ENCODE measurements at regions not wholly inside any gene's neighbourhood (a gene's known extent, or its start where the extent isn't known, plus 50 kb on each side); places are given as distances from the start of the nearest gene placed in this dataset.

DNA sequence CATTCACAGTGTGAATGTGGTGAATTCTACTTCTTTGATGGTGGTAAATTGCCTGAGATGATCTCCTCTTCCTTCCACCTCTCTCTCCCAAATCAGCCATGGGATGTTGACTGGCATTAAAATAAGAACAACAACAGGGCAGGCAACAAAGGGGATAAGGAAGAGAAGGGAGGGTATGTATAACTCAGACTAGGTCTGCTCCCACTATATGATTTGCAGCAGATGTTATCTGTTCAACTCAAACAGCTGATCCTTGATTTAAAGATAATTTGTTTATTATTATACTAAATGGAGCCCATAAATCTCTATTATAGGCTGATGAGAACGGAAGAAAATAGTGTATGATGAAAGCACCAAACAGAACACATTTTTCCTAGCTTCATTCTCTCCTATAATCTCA, 262.0 kb downstream of the BTBD3 start (continued):
- TF ChIP-seq ZNF121 (CRISPR knock-in tag; conservative IDR thresholded peaks at IDR 0.05) = no peak

DNA sequence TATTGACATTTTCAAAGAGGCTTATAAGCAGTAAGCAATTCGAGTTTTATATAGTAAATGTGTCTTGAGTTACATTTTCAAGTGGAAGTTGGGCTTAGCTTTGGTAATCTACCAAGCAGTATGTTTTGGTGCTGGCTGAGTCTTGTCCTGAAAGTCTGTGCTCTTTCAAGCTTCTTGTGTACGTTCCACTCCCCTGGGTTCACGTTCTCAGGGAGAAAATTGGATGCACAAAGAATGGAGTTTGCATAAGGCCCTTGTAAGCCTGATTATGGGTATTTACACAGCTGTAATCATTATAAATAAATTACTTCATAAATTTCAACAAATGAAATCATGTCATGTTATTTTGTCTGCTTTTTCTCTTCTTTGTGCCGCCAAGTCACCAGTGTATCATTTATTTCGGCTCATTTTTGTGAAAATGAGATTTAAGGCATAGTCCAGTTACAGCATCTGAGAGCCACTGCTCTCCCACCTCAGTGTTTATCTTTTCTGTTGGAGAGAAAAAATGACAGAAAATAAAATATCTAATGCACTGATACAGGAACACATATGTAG, 262.5 kb downstream of the BTBD3 start:
- in situ Hi-C loops (cut with MboI) (no loop called here), intact Hi-C loops (cut with micrococcal nuclease) (no loop called here)
- Histone ChIP-seq H3K4me1 (replicated peaks in 1 of 2; ENCODE audit: control insufficient read depth in 2 of 2, insufficient read depth in 2 of 2, low read length in 2 of 2) (no peaks in the 10 kb centered on the region), H2AFZ (ENCODE audit: low read depth, low read length) (no peak overlapping the region), H3K79me2 (ENCODE audit: control insufficient read depth, insufficient read depth, low read length) (no peaks in the 10 kb centered on the region), H3K4me3 (no peak overlapping the region), H3K4me2 (ENCODE audit: insufficient read depth, low read length) (no peak overlapping the region), H3K9me1 (ENCODE audit: control insufficient read depth, insufficient read depth, low read length) (no peaks in the 10 kb centered on the region), H3K27me3 (ENCODE audit: control insufficient read depth in 2 of 2, insufficient read depth in 2 of 2, low read length in 2 of 2) (no peaks in the 10 kb centered on the region), H3K9ac (ENCODE audit: insufficient read depth in 1 of 2, low read depth in 2 of 2, low read length in 2 of 2) (no peak overlapping the region), H3K9me3 (replicated peaks; ENCODE audit: control insufficient read depth, insufficient read depth, low read depth, low read length) (no peaks in the 10 kb centered on the region), H4K20me1 (replicated peaks; ENCODE audit: control insufficient read depth, insufficient read depth, low read length) (no peaks in the 10 kb centered on the region), H3K27ac (ENCODE audit: extremely low read depth, low read depth, low read length) (no peak overlapping the region), H3K36me3 (ENCODE audit: control insufficient read depth, insufficient read depth, low read length) (no peaks in the 10 kb centered on the region)
- ATAC-seq (no peak), FAIRE-seq (no peak), DNase-seq (ENCODE audit: extremely low read depth in 1 of 4, low spot score in 3 of 4) (no peak)
- ChIA-PET CTCF (ENCODE audit: low intra/inter-chr PET ratio) (no interaction called here), POLR2A (no interaction called here)
- WGBS (ENCODE audit: insufficient coverage, low coverage, missing lambda C conversion rate) = 0% methylated on average over 5 of the region's 5 CpGs
- no TSS peak for BruUV-seq (replicated peaks)
- TF ChIP-seq SAFB2 (IDR thresholded peaks at IDR 0.05; ENCODE audit: borderline replicate concordance, low read depth, low read length, severe bottlenecking) (no peak), CHCHD3 (CRISPR knock-in tag; IDR thresholded peaks at IDR 0.05) (no peak), CBFB (CRISPR knock-in tag; IDR thresholded peaks at IDR 0.05) (no peak), RUNX1 (IDR thresholded peaks at IDR 0.05; ENCODE audit: low read depth) (no peak), HNRNPK (IDR thresholded peaks at IDR 0.05; ENCODE audit: low read depth, low read length, poor library complexity, severe bottlenecking) (no peak), RFX7 (CRISPR knock-in tag; IDR thresholded peaks at IDR 0.05) (no peak), NCOR1 (IDR thresholded peaks at IDR 0.05) (no peak), POLR2B (IDR thresholded peaks at IDR 0.05; ENCODE audit: low read depth, partially characterized antibody) (no peak)
- TF ChIP-seq, protein P1, sequence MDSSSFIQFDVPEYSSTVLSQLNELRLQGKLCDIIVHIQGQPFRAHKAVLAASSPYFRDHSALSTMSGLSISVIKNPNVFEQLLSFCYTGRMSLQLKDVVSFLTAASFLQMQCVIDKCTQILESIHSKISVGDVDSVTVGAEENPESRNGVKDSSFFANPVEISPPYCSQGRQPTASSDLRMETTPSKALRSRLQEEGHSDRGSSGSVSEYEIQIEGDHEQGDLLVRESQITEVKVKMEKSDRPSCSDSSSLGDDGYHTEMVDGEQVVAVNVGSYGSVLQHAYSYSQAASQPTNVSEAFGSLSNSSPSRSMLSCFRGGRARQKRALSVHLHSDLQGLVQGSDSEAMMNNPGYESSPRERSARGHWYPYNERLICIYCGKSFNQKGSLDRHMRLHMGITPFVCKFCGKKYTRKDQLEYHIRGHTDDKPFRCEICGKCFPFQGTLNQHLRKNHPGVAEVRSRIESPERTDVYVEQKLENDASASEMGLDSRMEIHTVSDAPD (CRISPR knock-in tag; IDR thresholded peaks at IDR 0.05) = no peak
- TF ChIP-seq, protein P2, sequence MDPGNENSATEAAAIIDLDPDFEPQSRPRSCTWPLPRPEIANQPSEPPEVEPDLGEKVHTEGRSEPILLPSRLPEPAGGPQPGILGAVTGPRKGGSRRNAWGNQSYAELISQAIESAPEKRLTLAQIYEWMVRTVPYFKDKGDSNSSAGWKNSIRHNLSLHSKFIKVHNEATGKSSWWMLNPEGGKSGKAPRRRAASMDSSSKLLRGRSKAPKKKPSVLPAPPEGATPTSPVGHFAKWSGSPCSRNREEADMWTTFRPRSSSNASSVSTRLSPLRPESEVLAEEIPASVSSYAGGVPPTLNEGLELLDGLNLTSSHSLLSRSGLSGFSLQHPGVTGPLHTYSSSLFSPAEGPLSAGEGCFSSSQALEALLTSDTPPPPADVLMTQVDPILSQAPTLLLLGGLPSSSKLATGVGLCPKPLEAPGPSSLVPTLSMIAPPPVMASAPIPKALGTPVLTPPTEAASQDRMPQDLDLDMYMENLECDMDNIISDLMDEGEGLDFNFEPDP (CRISPR knock-in tag; IDR thresholded peaks at IDR 0.05) = no peak
- TF ChIP-seq, protein P3, sequence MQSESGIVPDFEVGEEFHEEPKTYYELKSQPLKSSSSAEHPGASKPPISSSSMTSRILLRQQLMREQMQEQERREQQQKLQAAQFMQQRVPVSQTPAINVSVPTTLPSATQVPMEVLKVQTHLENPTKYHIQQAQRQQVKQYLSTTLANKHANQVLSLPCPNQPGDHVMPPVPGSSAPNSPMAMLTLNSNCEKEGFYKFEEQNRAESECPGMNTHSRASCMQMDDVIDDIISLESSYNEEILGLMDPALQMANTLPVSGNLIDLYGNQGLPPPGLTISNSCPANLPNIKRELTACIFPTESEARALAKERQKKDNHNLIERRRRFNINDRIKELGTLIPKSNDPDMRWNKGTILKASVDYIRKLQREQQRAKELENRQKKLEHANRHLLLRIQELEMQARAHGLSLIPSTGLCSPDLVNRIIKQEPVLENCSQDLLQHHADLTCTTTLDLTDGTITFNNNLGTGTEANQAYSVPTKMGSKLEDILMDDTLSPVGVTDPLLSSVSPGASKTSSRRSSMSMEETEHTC (IDR thresholded peaks at IDR 0.05) = no peak
- TF ChIP-seq, protein P4, sequence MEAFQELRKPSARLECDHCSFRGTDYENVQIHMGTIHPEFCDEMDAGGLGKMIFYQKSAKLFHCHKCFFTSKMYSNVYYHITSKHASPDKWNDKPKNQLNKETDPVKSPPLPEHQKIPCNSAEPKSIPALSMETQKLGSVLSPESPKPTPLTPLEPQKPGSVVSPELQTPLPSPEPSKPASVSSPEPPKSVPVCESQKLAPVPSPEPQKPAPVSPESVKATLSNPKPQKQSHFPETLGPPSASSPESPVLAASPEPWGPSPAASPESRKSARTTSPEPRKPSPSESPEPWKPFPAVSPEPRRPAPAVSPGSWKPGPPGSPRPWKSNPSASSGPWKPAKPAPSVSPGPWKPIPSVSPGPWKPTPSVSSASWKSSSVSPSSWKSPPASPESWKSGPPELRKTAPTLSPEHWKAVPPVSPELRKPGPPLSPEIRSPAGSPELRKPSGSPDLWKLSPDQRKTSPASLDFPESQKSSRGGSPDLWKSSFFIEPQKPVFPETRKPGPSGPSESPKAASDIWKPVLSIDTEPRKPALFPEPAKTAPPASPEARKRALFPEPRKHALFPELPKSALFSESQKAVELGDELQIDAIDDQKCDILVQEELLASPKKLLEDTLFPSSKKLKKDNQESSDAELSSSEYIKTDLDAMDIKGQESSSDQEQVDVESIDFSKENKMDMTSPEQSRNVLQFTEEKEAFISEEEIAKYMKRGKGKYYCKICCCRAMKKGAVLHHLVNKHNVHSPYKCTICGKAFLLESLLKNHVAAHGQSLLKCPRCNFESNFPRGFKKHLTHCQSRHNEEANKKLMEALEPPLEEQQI (IDR thresholded peaks at IDR 0.05) = no peak
- TF ChIP-seq, protein P5, sequence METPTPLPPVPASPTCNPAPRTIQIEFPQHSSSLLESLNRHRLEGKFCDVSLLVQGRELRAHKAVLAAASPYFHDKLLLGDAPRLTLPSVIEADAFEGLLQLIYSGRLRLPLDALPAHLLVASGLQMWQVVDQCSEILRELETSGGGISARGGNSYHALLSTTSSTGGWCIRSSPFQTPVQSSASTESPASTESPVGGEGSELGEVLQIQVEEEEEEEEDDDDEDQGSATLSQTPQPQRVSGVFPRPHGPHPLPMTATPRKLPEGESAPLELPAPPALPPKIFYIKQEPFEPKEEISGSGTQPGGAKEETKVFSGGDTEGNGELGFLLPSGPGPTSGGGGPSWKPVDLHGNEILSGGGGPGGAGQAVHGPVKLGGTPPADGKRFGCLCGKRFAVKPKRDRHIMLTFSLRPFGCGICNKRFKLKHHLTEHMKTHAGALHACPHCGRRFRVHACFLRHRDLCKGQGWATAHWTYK (CRISPR knock-in tag; IDR thresholded peaks at IDR 0.05) = no peak
